Epithelial cell of proximal tubule (primary cell): ENCODE measurements at regions not wholly inside any gene's neighbourhood (a gene's known extent, or its start where the extent isn't known, plus 50 kb on each side); places are given as distances from the start of the nearest gene placed in this dataset.
"Not testable (repeated sequence)": the region's sequence is repeated elsewhere in the genome, so short reads cannot be mapped to it uniquely, and the experiment has no call there.

Experiments used
- DNase-seq: peaks from one replicate; pipeline ENCODE4 v3.0.0-alpha.2; 2011; ENCODE audit warnings: low read depth
- H3K4me3 ChIP-seq: 2 replicates; pipeline ENCODE4 v1.5.1; 2011; ENCODE audit warnings: low read depth, mild to moderate bottlenecking, low read length
- CTCF ChIP-seq: conservative IDR thresholded peaks from 2 replicates; pipeline ENCODE4 v1.5.1; 2012; ENCODE audit warnings: low read depth, mild to moderate bottlenecking, low read length

GRCh38 chr2:56812432-56812831 lies 628.6 kb downstream of the CCDC85A start:
- DNase-seq, result no peak
- no peak overlapping the region for H3K4me3 ChIP-seq
- TF ChIP-seq CTCF, result no peak

DNA sequence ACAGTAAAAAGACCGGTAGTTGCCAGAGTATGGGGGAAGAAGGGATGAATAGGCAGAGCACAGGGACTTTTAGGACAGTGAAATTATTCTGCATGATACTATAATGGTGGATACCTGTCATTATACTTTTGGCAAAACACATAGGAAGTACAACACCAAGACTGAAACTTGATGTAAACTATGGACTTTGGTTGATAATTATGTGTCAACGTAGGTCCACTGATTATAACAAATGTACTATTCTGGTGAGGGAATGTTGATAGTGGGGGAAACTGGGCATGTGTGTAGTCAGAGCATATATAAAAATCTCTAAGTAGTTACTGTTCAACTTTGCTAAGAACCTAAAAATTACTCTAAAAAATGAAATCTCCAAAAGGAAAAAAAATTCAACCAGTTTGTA lies 629.7 kb downstream of the CCDC85A start:
- DNase-seq, result no peak
- H3K4me3 ChIP-seq, result no peak overlapping the region
- no peak for TF ChIP-seq CTCF

- DNase-seq, result no peak
- H3K4me3 ChIP-seq, result no peak overlapping the region
- no peak for TF ChIP-seq CTCF
These were observed 632.9 kb downstream of the CCDC85A start for GRCh38 chr2:56816666-56817065.

DNA sequence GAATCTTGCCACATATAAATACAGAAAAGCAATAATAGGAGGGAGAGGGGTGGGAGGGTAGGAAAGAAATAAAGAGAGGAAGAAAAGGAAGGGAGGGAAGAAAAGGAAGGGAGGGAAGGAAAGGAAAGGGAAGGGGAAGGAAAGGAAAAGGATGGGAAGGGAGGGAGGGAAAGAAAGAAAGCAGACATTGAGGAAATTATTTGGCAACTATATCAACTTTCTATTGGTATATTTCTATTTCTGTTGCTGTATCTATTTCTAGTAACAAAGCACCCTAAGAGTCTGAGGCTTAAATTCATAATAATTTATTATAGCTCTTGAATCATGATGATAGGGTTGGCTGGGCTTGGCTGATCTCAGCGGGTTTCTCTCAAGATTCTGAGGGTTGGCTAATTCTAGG lies 648.0 kb downstream of the CCDC85A start:
- no peak for DNase-seq
- H3K4me3 ChIP-seq, result no peak overlapping the region
- no peak for TF ChIP-seq CTCF

GRCh38 chr2:56834686-56835085 lies 650.9 kb downstream of the CCDC85A start:
- TF ChIP-seq CTCF, result no peak
- DNase-seq, result no peak
- H3K4me3 ChIP-seq, result no peak overlapping the region

GRCh38 chr2:56840009-56840408 lies 656.2 kb downstream of the CCDC85A start:
- not testable (repeated sequence) for DNase-seq, H3K4me3 ChIP-seq

GRCh38 chr2:56860991-56861390 lies 677.2 kb downstream of the CCDC85A start:
- H3K4me3 ChIP-seq, result no peak overlapping the region
- no peak for DNase-seq
- no peak for TF ChIP-seq CTCF

DNA sequence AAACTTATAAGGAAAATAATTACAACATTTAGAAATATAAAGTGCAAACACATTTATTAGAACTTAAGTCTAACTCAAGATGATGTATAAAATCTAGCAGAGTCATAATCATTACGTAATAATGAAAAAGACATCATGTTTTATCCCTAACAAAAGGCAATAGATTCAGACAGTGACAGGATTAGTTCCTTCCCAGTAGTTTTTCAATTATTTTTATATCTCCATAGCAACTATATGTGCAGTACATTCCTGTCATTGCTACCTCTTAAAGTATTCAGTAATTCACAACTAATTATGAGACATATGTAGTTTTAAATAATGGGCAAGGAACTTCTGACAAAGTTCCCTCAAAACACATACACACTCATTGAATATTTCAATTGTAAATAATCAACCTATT lies 687.9 kb downstream of the CCDC85A start:
- no peak for DNase-seq
- TF ChIP-seq CTCF, result no peak
- no peak overlapping the region for H3K4me3 ChIP-seq
